ENCODE measurements at regions not wholly inside any gene's neighbourhood (a gene's known extent, or its start where the extent isn't known, plus 50 kb on each side); places are given as distances from the start of the nearest gene placed in this dataset.

DNA sequence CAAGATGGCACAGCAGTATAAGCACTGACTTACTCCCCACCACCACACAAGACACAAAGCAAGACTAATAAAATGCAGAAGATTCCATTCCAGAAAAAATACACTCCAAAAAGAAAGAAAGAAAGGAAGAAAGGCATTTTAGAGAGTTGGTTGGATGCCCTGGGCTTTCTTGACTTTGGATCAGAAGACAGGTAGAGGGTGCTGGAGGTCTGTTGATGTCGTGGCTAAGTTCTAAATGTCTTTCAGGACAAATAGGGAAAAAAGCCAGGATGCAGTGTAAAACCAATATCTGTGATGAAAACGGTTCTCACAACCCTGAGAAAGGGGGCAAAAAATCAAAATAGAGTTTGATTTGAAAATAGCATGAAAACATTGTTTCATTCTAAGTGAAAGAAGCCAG, 555.2 kb upstream of the PRKX start:
- H3K4me3 ChIP-seq (ENCODE audit: insufficient read depth, low read depth, low read length): no peak overlapping the region
- no peaks in the 10 kb centered on the region for H3K27me3 ChIP-seq (ENCODE audit: control insufficient read depth, insufficient read depth, low read length)
- no peaks in the 10 kb centered on the region for H3K36me3 ChIP-seq (replicated peaks; ENCODE audit: control insufficient read depth, insufficient read depth, low read length)
- DNase-seq: no peak

GRCh38 chrX:4265036-4265435, 551.6 kb upstream of the PRKX start:
- Histone ChIP-seq H3K36me3 (replicated peaks; ENCODE audit: control insufficient read depth, insufficient read depth, low read length) (no peaks in the 10 kb centered on the region), H3K27me3 (ENCODE audit: control insufficient read depth, insufficient read depth, low read length) (no peaks in the 10 kb centered on the region), H3K4me3 (ENCODE audit: insufficient read depth, low read depth, low read length) (no peak overlapping the region)
- DNase-seq: no peak

DNA sequence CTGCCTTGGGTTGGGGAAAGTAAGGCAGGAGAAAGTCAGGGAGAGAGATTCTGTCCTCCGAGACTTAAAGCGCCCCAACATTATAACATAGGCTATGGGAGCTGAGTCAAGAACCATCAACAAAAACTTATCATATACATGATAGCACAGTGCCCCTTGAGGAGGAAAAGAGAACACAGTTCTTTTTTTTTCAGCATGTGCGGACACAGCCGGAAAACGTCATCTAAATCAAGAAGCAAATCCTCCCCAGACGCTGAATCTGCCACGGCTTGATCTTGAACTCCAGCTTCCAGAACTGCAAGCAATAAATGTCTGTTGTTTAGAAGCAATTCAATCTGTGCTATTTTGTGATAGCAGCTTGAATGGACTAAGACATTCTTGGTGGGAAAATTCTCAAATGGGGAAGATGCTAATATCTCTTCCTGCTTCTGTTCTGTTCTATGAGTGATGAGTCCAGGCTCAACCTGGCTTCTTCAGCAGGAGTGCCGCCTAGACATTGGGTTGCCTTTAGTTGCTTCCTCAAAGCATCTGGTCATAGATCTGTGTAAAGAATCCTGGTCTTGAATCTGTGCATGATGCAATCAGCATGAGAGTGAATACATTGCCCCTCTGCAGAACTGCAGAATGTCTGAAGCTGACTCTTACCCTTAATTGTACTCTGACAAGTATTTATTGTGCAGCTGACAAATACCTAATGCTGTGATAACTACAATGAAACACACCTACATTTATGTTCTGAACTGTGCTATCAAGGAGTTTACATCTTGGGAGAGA, 549.8 kb upstream of the PRKX start:
- peak; percentile 6 for DNase-seq
- Histone ChIP-seq H3K36me3 (replicated peaks; ENCODE audit: control insufficient read depth, insufficient read depth, low read length) (no peaks in the 10 kb centered on the region), H3K27me3 (ENCODE audit: control insufficient read depth, insufficient read depth, low read length) (no peaks in the 10 kb centered on the region), H3K4me3 (ENCODE audit: insufficient read depth, low read depth, low read length) (no peak overlapping the region)

GRCh38 chrX:4253092-4253491, 539.6 kb upstream of the PRKX start:
- no peak for DNase-seq
- Histone ChIP-seq H3K36me3 (replicated peaks; ENCODE audit: control insufficient read depth, insufficient read depth, low read length) (no peaks in the 10 kb centered on the region), H3K4me3 (ENCODE audit: insufficient read depth, low read depth, low read length) (no peak overlapping the region), H3K27me3 (ENCODE audit: control insufficient read depth, insufficient read depth, low read length) (no peaks in the 10 kb centered on the region; the same call in 1 of the 2 replicates)

DNA sequence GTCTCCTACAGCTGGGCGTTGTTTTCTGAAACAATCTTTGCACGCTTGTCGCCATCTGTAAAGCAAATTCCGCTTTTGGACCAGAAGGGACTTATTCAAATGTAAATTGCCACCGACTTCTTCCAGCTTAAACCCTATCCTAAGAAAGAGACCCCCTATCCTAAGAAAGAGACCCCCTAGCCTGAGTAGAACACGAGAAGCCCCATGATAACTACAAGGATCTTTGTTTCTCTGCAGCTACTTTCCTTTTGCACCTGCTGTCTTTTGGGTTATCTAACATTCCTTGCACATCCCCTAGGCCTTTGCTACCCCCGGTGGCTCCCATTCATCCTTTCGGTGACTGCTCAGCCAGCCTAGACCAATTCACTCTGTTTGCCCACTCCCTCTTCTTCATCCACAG, 536.0 kb upstream of the PRKX start:
- no peak for DNase-seq
- Histone ChIP-seq H3K4me3 (ENCODE audit: insufficient read depth, low read depth, low read length) (no peak overlapping the region), H3K36me3 (replicated peaks; ENCODE audit: control insufficient read depth, insufficient read depth, low read length) (no peaks in the 10 kb centered on the region), H3K27me3 (ENCODE audit: control insufficient read depth, insufficient read depth, low read length) (no peaks in the 10 kb centered on the region)

- DNase-seq: no peak
- H3K27me3 ChIP-seq (ENCODE audit: control insufficient read depth, insufficient read depth, low read length): no peaks in the 10 kb centered on the region
- no peaks in the 10 kb centered on the region for H3K36me3 ChIP-seq (replicated peaks; ENCODE audit: control insufficient read depth, insufficient read depth, low read length)
These were observed 530.3 kb upstream of the PRKX start for GRCh38 chrX:4243759-4244158.

GRCh38 chrX:4240541-4241194, 527.2 kb upstream of the PRKX start:
- Histone ChIP-seq H3K27me3 (ENCODE audit: control insufficient read depth, insufficient read depth, low read length) (no peaks in the 10 kb centered on the region), H3K4me3 (ENCODE audit: insufficient read depth, low read depth, low read length) (no peak overlapping the region), H3K36me3 (replicated peaks; ENCODE audit: control insufficient read depth, insufficient read depth, low read length) (no peaks in the 10 kb centered on the region)
- DNase-seq: no peak

More at GRCh38 chrX:4243759-4244158, 530.3 kb upstream of the PRKX start:
- no peak overlapping the region for H3K4me3 ChIP-seq (ENCODE audit: insufficient read depth, low read depth, low read length)

- no peak overlapping the region for H3K4me3 ChIP-seq (ENCODE audit: insufficient read depth, low read depth, low read length)
- H3K27me3 ChIP-seq (ENCODE audit: control insufficient read depth, insufficient read depth, low read length): no peaks in the 10 kb centered on the region
- no peaks in the 10 kb centered on the region for H3K36me3 ChIP-seq (replicated peaks; ENCODE audit: control insufficient read depth, insufficient read depth, low read length)
- no peak for DNase-seq
These were observed 526.4 kb upstream of the PRKX start for GRCh38 chrX:4239650-4240540.

- DNase-seq: no peak
- Histone ChIP-seq H3K27me3 (ENCODE audit: control insufficient read depth, insufficient read depth, low read length) (no peaks in the 10 kb centered on the region), H3K4me3 (ENCODE audit: insufficient read depth, low read depth, low read length) (no peak overlapping the region), H3K36me3 (replicated peaks; ENCODE audit: control insufficient read depth, insufficient read depth, low read length) (no peaks in the 10 kb centered on the region)
These were observed 525.5 kb upstream of the PRKX start for GRCh38 chrX:4238916-4239315.

DNA sequence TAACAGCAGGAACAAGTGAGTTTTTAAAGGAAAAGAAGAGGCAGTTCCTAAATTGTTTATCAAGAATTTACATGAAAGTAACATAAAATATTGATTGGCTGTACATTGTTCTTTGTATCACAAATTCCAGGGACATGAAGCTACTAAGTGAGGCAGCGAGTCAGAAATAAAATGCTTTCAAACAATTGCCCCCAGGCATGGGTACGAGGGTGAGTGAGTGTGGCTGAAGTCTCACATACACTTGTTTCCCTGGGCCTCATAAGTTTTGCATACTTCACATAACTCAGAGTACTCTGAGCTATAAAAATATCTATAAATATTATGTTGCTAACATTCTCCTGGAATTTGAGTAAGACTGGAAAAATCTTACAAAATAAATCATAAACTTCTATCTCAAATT, 511.6 kb upstream of the PRKX start:
- Histone ChIP-seq H3K36me3 (replicated peaks; ENCODE audit: control insufficient read depth, insufficient read depth, low read length) (no peaks in the 10 kb centered on the region), H3K4me3 (ENCODE audit: insufficient read depth, low read depth, low read length) (no peak overlapping the region), H3K27me3 (ENCODE audit: control insufficient read depth, insufficient read depth, low read length) (no peaks in the 10 kb centered on the region)
- no peak for DNase-seq

GRCh38 chrX:4206941-4207340, 493.5 kb upstream of the PRKX start:
- Histone ChIP-seq H3K27me3 (ENCODE audit: control insufficient read depth, insufficient read depth, low read length) (no peaks in the 10 kb centered on the region), H3K36me3 (replicated peaks; ENCODE audit: control insufficient read depth, insufficient read depth, low read length) (no peaks in the 10 kb centered on the region), H3K4me3 (ENCODE audit: insufficient read depth, low read depth, low read length) (no peak overlapping the region)
- DNase-seq: no peak

DNA sequence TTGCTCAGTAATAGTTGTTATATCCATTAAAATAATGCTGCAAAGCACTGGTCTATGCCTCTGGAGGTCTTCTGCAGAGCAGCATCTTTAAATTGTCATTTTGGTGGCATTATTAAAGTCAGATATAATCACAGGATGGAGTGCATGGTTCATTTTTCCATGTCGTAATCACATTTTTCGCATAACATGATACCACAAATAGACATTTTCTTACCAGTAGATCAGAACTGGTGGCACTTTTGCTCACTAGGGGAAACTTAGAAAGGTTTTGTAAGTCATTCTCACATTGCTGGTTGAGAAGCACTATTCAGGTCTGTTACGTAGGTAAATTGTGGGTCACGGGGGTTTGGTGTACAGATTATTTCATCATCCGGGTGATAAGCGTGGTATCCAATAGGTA, 484.5 kb upstream of the PRKX start:
- Histone ChIP-seq H3K4me3 (ENCODE audit: insufficient read depth, low read depth, low read length) (no peak overlapping the region), H3K36me3 (replicated peaks; ENCODE audit: control insufficient read depth, insufficient read depth, low read length) (no peaks in the 10 kb centered on the region), H3K27me3 (ENCODE audit: control insufficient read depth, insufficient read depth, low read length) (no peaks in the 10 kb centered on the region)
- DNase-seq: no peak

GRCh38 chrX:4193500-4194155, 480.2 kb upstream of the PRKX start:
- no peak overlapping the region for H3K4me3 ChIP-seq (ENCODE audit: insufficient read depth, low read depth, low read length)
- no peak for DNase-seq
- H3K27me3 ChIP-seq (ENCODE audit: control insufficient read depth, insufficient read depth, low read length): no peaks in the 10 kb centered on the region
- no peaks in the 10 kb centered on the region for H3K36me3 ChIP-seq (replicated peaks; ENCODE audit: control insufficient read depth, insufficient read depth, low read length)

GRCh38 chrX:4186331-4186730, 472.9 kb upstream of the PRKX start:
- no peak for DNase-seq
- Histone ChIP-seq H3K4me3 (ENCODE audit: insufficient read depth, low read depth, low read length) (no peak overlapping the region), H3K27me3 (ENCODE audit: control insufficient read depth, insufficient read depth, low read length) (no peaks in the 10 kb centered on the region), H3K36me3 (replicated peaks; ENCODE audit: control insufficient read depth, insufficient read depth, low read length) (no peaks in the 10 kb centered on the region)

Measured in H7 (cell line).